ENCODE measurements at regions not wholly inside any gene's neighbourhood (a gene's known extent, or its start where the extent isn't known, plus 50 kb on each side); places are given as distances from the start of the nearest gene placed in this dataset.

DNA sequence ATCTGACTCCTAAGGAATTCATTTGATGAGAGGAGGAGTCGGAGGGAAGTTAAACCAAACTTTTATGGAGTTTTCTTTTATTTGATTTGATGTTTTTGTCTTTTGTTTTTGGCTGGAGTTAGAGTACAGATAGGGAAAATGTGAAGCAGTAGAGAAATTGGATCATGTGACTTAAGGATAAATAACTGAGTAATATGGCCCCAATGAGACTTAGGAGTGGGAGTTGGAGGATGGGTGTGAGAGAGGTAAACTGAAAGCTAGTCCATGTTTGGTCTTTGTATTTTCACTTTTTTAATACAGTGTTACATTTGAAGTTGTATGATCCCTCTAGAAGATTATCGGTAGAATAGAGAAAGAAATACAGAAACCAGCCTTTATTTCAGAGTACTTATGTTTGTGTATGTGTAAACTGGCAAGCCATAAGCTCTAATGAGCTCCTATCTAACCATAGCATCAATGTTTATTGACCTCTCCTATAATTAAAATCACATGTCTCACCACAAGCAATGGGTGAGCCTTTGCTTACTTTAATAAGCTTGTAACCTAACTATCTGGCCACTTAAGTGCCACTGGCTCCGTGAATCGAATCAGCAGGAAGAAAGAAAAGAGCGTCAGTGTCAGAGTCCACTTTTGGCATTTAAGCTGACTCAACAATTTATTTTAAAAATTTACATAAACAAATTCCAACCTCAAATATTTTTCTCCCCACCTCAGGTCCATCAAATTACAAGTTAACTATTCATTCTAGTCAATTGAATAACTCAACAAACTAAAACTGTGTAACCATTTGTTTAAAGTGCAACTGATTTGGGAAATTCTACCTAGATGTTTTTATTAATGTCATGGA, 113.8 kb downstream of the EPDR1 start:
- TF ChIP-seq, protein P1, sequence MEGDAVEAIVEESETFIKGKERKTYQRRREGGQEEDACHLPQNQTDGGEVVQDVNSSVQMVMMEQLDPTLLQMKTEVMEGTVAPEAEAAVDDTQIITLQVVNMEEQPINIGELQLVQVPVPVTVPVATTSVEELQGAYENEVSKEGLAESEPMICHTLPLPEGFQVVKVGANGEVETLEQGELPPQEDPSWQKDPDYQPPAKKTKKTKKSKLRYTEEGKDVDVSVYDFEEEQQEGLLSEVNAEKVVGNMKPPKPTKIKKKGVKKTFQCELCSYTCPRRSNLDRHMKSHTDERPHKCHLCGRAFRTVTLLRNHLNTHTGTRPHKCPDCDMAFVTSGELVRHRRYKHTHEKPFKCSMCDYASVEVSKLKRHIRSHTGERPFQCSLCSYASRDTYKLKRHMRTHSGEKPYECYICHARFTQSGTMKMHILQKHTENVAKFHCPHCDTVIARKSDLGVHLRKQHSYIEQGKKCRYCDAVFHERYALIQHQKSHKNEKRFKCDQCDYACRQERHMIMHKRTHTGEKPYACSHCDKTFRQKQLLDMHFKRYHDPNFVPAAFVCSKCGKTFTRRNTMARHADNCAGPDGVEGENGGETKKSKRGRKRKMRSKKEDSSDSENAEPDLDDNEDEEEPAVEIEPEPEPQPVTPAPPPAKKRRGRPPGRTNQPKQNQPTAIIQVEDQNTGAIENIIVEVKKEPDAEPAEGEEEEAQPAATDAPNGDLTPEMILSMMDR (IDR thresholded peaks at IDR 0.05), result no peak
- TF ChIP-seq EP300 (IDR thresholded peaks at IDR 0.05), result no peak

Measured in tibial nerve (tissue), 4 donors.